NCI-H1092 treated with DMSO at 0.1 percent for 48 hours (cell line): ENCODE measurements at regions not wholly inside any gene's neighbourhood (a gene's known extent, or its start where the extent isn't known, plus 50 kb on each side); places are given as distances from the start of the nearest gene placed in this dataset.
"Not testable (repeated sequence)": the region's sequence is repeated elsewhere in the genome, so short reads cannot be mapped to it uniquely, and the experiment has no call there.

Source experiments
- DNase-seq: peaks from one replicate; lab custom pipeline; 2025; lab: John Stamatoyannopoulos, UW

- DNase-seq, result no peak
Observed at GRCh38 chr3:13137941-13138832, 65.0 kb upstream of the IQSEC1 start.

GRCh38 chr3:13136848-13137247, 63.6 kb upstream of the IQSEC1 start:
- DNase-seq, result not testable (repeated sequence)

GRCh38 chr3:13136426-13136825, 63.2 kb upstream of the IQSEC1 start:
- DNase-seq, result no peak

- DNase-seq, result no peak
Observed at GRCh38 chr3:13135811-13136321, 62.6 kb upstream of the IQSEC1 start.

GRCh38 chr3:13135251-13135810, 62.1 kb upstream of the IQSEC1 start:
- no peak for DNase-seq

- DNase-seq, result no peak
Observed at GRCh38 chr3:13134879-13135206, 61.6 kb upstream of the IQSEC1 start.

- DNase-seq, result no peak
Observed at GRCh38 chr3:13134166-13134878, 61.1 kb upstream of the IQSEC1 start.

- DNase-seq, result no peak
Observed at GRCh38 chr3:13133471-13133981, 60.3 kb upstream of the IQSEC1 start.

GRCh38 chr3:13132731-13133410, 59.6 kb upstream of the IQSEC1 start:
- no peak for DNase-seq

GRCh38 chr3:13132281-13132680, 59.1 kb upstream of the IQSEC1 start:
- no peak for DNase-seq

- DNase-seq, result no peak
Observed at GRCh38 chr3:13130464-13131193, 57.4 kb upstream of the IQSEC1 start.

GRCh38 chr3:13125092-13126015, 52.1 kb upstream of the IQSEC1 start:
- DNase-seq, result no peak

- no peak for DNase-seq
Observed at GRCh38 chr3:13124631-13125030, 51.4 kb upstream of the IQSEC1 start.

GRCh38 chr3:13123765-13124164, 50.5 kb upstream of the IQSEC1 start:
- no peak for DNase-seq

- no peak for DNase-seq
Observed at GRCh38 chr3:13123013-13123654, 49.9 kb upstream of the IQSEC1 start.
